GM18873 (cell line): ENCODE measurements at regions not wholly inside any gene's neighbourhood (a gene's known extent, or its start where the extent isn't known, plus 50 kb on each side); places are given as distances from the start of the nearest gene placed in this dataset.

Experiments
- ATAC-seq: cut with Tn5 transposase; IDR thresholded peaks from one replicate; pipeline ENCODE4 v1.9.1; 2021; ENCODE audit warnings: mild to moderate bottlenecking, moderate library complexity, moderate number of reproducible peaks; ENCODE audit not compliant: unreplicated experiment, low FRiP score

DNA sequence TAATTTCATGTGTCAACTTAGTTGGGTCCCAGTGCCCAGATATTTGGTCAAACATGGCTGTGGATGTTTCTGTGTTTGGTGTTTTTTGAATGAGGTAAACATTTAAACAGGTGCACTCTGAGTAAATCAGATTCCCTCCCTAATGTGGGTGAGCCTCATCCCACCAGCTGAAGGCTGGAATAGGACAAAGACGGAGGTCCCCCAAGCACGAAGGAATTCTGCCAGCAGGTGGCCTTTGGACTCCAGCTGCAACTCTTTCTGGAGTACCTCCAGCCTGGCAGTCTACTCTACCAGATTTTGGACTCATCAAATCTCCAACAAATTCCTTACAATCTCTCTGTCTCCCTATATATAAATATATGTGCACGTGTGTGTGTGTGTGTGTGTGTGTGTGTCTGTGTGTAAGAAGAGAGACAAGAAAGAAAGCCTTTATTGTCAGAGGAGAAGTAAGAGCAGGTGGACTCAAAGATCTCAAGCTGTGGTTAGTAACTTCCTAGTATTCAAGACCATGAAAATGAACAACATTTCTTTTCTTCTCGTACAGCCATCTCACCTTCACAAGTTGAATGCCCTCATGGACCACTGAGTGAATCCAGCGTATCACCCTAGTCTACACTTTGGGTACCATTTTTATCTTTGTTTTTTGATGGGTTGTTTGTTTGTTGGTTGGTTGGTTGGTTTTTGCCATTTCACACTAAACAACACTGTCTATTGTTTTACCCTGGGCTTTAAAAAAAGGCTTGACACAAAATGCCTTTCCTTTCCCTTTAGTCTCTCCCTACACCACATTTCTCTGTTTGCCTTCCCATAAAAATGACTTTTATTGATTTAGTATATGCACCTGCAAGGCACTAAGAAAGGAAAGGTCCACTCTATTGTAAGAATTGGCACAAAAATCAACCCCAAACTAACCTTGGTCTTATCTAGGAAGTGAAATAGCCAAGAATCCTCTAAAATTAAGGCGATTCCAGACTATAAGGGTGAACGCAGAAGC is 118.7 kb downstream of the TENT4A start:
- no peak for ATAC-seq

DNA sequence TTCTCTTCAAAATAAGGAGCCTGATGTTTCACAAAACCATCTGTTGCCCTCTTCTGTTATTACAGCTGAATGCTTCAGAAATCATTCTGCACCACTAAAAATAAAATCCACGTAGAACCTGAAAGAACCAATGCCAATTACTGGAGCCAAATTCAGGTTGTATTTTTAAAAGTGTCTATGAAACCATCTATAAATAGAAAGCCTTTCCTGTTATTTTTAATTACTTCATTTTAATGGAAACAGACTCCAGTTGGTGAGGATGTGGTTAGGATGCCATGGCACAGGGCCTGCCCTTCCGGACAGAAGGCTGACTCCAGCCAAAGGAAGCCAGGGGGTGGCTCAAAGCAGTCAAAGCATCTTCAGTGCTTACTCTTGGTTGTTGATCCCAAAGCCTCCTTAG is 119.8 kb downstream of the TENT4A start:
- no peak for ATAC-seq

DNA sequence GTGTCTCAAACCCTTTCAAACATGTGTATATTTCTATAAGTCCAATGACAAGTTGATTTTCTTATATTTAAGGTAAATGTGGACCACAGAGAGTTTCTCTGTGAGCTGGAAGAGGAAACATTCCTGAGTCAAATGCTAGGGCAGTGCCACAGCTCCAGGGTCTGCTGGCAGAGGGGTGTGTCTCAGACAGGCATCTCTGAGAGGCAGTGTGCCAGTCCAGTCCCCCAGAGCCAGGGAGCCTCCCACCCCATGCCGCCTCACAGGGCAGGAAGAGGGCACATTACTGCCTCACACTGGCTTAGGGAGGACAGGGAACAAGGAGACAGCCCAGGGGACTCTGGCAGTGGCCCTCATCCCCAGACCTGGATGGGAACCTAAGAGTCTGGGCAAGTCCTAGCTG is 120.2 kb downstream of the TENT4A start:
- no peak for ATAC-seq

DNA sequence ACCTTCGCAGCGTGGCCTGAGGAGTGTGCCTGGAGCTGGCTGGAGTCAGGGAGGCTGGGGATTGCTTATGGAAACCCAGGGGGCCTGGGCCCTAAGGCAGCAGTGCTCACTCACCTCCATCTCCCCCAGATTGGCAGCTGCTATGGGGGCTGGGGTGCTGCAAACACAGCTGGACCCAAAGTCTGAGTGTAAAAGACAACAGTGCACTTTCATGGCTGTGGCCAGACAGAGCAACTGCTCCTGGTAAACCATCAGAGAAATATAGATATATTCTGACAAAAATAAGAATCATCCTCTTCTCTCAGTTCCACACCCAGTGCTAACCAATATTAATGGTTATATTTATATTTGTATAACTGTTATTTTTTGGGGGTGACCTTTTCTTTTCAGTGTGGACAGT is 123.9 kb downstream of the TENT4A start:
- ATAC-seq: no peak

DNA sequence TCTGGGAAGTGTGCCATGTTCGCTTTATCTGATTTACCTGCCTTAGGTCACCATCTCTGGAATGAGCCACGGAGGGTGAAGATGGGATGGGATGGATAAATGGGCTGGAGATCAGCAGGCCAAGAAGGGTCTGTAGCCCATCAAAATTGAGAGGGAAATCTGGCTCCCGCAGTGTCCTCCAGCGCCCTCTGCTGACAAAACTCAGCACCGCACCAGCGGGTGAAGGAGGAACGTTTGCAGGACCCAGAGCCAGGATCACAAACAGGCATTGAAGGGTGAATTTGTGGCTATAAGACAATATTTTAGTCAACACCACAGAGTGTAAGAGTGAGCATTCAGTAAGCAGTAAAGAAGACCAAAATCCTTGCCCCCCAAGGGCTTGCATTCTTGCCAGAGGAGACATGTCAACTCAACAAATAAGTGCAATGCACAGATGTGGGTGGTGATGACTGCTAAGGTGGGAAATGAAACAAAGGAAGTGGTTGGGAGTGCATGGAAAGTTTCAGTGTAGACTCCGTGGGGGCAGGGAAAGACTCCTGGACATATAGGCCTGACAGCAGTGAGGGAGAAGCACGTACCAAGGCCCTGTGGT is 124.4 kb downstream of the TENT4A start:
- no peak for ATAC-seq

DNA sequence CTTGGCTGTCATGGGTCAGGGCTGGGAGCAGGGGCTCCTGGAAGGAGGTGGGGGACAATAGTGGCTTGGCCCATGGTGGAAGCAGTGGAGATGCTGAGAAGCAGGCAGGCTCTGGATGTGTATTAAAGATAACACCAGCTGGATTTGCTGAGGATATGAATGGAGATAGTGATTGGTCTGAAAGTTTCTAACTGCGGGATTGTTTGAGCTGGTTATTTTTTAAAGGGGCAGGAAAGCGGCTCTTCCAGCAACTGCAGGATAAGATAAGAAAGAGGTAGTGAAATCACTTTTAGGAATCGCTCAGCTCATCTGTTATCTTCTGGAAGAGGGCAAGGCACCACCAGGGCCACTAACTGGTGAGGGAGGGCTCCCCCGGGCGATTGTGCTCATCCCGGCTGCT is 125.5 kb downstream of the TENT4A start:
- no peak for ATAC-seq

DNA sequence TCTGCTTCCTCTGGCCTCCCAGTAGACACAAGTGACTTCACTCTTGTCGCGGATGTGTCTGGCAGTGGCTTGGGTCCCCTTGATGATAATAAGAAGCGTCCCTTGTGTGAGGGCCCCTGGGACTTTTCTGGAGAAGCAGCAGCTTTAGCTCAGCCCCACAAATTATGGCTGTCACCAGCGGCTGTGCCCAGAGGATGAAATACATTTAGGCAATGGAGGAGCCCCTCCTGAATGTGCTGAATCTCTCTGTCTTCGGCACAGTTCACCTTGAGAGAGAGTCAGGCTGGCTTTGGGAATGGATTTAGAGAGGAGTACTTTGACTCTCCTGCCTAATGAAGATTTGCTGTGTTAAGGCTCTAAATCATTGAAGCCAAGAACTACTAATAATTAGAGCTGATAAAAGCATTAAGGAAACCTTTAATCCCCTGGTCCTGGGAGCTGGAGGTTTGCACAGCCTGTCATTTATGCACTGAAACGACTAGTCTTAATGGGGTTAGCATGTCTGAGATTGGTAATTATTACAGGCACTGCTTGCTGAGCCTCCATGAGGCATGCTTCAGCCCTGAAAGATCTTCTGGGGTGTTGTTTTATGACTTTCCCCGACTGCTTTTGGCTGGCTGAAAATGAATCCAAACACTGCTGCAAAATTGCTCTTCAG is 127.0 kb downstream of the TENT4A start:
- no peak for ATAC-seq

DNA sequence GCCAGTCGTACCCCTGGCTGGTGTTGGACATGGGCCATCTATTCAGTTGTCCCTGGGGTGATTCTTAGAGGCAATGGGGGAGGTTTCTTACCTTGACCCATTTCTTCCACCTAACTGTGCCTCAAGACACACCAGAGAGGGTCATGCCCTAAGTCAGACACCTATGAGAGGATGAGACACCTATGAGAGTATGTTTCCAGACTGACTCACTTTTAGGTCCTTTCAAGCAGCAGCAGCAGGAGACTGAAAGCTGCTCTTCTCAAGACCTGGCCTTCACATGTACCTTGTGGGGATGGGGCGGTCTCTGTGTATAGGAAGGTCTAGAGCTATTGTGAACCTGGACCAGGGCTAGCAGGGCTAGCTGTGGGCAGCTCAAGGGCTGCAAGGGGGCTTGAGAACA is 130.1 kb downstream of the TENT4A start:
- no peak for ATAC-seq

DNA sequence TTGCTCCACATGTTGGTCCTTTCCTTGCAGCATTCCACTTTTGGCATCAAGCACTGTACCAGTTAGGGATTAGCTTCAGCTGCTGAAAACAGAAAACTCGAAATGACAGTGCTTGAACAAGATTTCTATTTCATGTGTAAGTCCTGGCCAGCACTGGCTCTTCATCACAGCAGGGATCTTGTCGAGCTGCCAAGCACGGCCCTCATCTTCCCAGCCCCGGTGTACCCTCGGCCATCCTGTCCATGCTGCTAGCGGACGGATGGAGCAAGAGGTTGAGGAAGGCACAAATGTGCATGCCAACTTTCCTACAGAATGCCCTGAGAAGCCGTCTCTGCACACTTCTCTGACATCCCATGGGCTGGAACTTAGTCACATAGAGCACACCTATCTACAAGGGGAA is 130.6 kb downstream of the TENT4A start:
- ATAC-seq: no peak

DNA sequence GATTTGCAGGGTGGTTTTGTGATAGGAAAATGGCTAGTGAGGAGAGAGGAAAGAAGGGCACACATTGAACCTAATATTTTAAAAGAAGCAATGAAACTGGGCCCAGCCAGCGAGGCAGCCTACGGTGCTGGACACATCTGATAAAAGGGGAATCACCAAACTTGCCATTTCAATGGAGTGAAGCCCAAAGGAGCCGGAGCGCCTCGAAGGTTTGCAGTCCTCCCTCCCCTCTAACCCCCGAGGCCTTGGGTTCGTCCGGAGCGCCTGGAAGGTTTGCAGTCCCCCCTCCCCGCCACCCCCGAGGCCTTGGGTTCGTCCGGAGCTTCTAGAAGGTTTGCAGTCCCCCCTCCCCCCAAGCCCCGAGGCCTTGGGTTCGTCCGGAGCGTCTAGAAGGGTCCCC is 132.6 kb downstream of the TENT4A start:
- no peak for ATAC-seq

DNA sequence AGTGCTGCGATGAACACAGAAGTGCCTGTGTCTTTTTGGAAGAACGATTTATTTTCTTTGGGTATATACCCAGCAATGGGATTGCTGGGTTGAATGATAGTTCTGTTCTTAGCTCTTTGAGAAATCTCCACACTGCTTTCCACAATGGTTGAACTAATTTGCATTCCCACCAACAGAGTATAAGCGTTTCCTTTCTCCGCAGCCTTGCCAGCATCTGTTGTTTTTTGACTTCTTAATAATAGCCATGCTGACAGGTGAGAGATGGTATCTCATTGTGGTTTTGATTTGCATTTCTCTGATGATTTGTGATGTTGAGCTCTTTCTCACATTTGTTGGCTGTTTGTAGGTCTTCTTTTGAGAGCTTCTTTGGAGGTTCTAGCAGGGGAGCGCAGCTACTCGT is 134.6 kb downstream of the TENT4A start:
- no peak for ATAC-seq

DNA sequence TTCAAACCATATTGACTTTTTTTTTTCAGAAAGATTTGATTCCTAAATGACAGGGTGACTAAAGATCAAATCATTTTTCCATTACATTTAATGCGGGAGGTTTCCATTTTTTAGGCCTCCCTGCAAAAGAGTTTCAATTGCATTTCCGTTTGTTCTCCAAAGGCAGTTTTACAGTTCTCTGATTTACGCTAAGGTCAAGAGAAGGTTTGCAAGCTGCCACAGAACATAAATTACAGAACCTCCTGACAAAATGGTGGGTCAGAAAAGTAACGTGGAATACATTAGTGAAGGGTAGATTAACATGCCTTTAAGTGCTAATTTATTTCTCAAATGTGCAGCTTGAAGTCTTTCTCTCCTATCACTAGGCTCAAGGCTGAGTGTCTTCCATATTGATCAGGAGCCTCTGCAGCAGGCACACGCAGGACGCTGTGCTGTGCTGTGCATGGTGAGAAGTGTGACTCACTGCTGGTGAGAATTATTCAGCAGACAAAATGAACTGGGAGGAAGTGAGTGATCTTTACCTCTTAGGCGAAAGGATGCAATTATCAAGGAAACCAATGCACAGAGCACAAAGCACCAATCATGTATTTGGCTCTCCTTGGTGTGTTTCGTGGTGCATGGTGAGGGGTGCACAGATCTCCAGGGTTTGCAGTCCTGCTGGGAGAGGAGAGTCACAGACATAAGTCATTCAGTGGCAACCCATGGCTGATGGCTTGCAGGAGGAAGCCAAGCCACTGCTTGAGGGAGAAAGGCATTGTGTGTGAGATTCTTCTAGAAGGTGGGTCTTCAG is 136.3 kb downstream of the TENT4A start:
- ATAC-seq: no peak

DNA sequence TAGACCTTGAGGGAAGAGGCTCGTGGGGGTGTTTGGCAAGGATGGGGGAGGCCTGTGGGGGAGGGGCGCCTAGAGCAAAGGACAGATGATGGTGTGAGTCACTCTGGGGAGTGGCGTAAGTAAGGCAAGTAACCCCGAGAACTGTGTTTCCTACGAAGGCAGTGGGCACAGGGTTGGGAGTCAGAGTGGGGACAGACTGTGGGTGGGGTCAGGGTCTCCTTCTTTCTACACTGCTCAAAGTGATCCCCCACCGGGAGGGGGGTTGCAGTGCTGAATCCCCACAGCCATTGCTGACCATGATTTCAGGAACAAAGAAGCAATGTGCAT is 136.8 kb downstream of the TENT4A start:
- no peak for ATAC-seq

DNA sequence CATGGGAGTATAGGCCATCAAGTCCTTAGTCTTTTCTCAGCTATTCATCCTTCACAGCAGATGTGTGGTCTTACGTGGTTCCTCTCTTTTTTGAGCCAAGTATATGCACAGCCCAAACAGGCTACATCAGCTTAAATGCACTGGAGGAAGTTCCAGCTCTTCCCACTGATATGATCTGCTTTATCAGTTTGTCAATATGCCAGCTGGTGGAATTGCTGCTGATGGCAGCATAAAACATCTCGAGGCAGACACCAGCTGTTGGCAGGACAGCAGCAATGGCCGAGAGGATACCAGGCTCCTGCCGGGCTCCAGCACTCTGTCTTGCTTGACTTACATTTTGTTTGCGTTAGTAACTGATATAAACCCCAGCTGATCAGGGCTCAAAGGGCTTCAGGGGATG is 143.4 kb downstream of the TENT4A start:
- ATAC-seq: no peak

DNA sequence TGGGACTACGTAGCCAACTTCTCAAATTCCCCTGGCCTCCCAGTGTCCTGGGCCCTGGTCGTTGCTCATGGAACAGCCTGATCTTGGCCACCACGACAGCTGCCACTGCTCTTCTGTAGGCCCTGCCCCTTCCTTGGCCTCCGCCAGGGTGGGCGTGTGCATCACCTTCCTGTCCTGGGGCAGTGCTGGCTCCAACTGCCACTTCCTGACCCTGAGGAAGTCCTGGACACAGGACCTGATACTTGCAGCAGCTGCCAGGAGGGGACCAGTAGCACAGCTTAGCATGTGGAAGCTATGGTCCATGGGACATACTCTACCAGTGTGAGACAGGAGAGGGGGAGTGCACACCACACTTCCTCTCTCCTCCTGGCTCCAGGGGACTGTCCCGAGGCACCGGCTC is 145.2 kb downstream of the TENT4A start:
- no peak for ATAC-seq

DNA sequence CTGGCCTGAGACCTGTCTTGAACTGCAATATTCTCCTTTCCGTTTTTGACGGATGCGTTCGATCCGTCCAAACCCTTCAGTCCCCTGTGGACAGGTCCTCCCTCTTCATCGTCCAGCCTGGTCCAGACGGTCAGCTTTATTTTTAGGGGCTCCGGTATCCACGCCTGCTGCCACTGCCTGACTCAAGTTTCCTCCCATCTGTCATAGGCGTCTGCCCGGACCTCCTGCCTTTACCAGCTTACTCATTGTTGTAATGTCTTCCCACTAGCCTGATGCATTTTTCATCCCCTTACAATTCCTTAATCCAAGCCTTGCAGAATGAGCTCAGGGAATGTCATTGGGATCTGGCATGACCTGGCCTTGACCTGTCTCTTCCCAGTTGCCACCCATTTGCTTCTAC is 145.8 kb downstream of the TENT4A start:
- ATAC-seq: no peak

DNA sequence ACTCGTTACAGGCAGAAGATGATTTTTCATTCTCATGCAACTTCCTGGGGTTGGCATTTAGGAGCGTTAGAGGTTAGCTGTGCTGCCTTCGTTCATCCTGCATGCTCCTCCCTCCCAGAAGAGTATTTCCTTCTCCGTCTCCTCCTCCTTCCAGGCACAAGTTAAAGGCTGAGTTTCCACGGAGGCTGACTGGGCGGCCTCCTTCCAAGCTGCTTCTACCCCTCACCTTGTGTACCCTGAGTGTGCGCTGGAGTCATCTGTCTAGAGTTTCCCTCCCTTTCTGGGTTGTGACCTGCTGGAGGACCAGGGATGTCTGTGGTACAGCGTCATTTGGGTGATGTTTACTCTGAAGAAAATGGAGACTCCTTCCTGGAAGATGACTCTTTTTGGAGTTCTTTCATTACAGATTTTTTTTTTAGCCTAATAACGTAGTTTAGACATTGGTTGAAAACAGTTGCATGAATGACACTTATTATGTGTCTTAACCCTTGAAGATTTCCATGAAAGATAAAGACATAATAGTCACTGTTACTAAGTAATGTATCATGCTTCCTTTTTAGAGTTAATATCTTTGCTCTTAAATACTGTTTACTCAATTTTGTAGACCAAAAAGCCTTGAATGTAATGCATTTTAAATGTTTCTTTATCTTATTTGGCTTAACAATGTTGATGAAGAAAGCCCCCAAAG is 146.9 kb downstream of the TENT4A start:
- ATAC-seq: no peak

DNA sequence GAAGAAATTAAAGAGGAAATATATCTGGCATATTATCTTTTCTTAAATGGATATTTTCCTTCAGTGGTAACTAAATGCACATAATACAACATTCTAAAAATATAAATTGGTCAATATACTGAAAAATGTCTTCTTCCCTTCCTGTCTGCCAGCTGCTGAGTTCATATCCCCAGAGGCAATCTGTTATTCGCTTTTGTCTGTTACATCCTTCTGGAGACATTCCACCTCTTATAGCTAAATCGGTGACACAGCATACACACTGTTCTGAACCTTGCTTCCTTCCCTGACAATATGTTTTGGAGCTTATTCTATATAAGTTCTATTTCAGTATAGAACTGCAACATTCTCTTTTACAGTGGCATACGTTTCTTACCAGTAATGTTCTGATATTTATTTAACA is 147.8 kb downstream of the TENT4A start:
- ATAC-seq: no peak

DNA sequence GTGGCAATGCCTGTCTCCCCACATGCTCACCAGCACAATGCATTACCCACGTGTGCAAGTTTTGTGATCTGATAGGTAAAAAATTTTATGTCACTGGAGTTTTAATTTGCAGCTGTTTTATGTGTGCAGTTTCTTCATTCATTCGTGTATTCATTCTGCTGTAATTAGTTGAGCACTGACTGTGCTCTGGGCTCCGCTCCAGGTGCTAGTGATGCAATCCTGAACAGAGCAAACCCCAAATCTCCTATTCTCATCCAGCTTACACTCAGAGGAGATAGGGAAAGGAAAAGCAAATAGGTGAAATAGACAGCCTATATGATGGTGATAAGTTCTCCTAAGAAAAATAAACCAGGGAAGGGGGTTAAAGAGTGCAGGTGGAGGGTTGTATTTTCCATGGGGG is 148.4 kb downstream of the TENT4A start:
- ATAC-seq: no peak

DNA sequence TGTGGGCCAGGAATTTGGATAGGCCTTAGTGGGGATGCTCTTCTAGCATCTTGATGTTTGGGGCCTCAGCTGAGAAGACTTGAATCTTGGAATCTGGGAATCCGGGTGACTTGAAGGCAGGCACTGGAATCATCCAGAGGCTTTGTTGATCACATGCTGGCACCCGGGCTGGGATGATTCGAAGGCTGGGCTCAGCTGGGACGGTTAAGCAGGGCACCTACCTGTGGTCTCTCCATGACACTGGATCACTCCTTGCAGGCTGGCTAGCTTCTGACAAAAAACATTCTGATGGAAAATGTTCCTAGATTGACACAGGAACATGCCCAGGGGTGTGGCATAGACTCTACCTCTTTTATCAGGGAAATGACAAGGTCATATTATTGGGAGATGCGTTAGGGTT is 149.1 kb downstream of the TENT4A start:
- ATAC-seq: no peak
